Liver (tissue), 3 donors: ENCODE measurements at regions not wholly inside any gene's neighbourhood (a gene's known extent, or its start where the extent isn't known, plus 50 kb on each side); places are given as distances from the start of the nearest gene placed in this dataset.

Source experiments
- EGR1 ChIP-seq, 2 donors: IDR thresholded peaks; 2 replicates each; pipeline ENCODE4 v1.6.1; 2016 to 2018; ENCODE audit warnings: antibody characterized with exemption in 2 of 2, low read depth in 2 of 2
- JUND ChIP-seq, 2 donors: IDR thresholded peaks; 2 replicates each; pipeline ENCODE4 v1.6.1; 2016; ENCODE audit warnings: antibody characterized with exemption in 2 of 2
- RAD21 ChIP-seq, 2 donors: IDR thresholded peaks; 2 replicates each; pipeline ENCODE4 v1.6.1; 2016; ENCODE audit warnings: antibody characterized with exemption in 2 of 2, mild to moderate bottlenecking in 2 of 2
- TAF1 ChIP-seq: conservative IDR thresholded peaks from 2 replicates; pipeline ENCODE4 v1.6.1; 2016; ENCODE audit warnings: antibody characterized with exemption, mild to moderate bottlenecking
- TF ChIP-seq, protein P1 (sequence below): fragments of 150-350 bp; IDR thresholded peaks from 2 replicates; pipeline ENCODE4 v1.5.1; 2017; ENCODE audit warnings: improper control_type of control experiment, low read depth, low read length; ENCODE audit not compliant: missing input control
- TF ChIP-seq, protein P2 (sequence below): IDR thresholded peaks from 2 replicates; pipeline ENCODE4 v1.6.1; 2016; ENCODE audit warnings: antibody characterized with exemption, mild to moderate bottlenecking
- donor health status: healthy.
- donor health status: healthy.

DNA sequence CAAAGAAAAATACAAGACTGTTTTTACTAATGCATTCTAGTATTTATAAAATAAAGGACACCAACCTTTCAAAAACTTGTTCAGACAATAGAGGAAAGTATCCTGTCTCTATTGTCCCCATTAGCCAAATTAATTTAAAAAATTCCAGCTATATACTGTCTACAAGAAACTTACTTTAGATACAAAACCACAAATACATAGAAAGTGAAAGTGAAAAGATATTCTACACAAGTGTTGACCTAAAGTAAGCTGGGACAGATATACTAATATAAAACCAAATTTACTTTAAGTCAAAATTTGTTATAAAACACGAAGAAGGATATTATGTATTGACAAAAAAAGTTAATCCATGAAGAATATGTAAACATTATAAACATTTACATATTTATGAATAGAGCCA is 893.3 kb upstream of the TMEFF2 start:
- TF ChIP-seq, protein P1, sequence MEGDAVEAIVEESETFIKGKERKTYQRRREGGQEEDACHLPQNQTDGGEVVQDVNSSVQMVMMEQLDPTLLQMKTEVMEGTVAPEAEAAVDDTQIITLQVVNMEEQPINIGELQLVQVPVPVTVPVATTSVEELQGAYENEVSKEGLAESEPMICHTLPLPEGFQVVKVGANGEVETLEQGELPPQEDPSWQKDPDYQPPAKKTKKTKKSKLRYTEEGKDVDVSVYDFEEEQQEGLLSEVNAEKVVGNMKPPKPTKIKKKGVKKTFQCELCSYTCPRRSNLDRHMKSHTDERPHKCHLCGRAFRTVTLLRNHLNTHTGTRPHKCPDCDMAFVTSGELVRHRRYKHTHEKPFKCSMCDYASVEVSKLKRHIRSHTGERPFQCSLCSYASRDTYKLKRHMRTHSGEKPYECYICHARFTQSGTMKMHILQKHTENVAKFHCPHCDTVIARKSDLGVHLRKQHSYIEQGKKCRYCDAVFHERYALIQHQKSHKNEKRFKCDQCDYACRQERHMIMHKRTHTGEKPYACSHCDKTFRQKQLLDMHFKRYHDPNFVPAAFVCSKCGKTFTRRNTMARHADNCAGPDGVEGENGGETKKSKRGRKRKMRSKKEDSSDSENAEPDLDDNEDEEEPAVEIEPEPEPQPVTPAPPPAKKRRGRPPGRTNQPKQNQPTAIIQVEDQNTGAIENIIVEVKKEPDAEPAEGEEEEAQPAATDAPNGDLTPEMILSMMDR: no peak
- TF ChIP-seq TAF1 (no peak), RAD21 (IDR thresholded peaks at IDR 0.05) (no peak), EGR1 (IDR thresholded peaks at IDR 0.05; ENCODE audit: low read depth in 2 of 2) (no peak), JUND (IDR thresholded peaks at IDR 0.05) (no peak)
- TF ChIP-seq, protein P2, sequence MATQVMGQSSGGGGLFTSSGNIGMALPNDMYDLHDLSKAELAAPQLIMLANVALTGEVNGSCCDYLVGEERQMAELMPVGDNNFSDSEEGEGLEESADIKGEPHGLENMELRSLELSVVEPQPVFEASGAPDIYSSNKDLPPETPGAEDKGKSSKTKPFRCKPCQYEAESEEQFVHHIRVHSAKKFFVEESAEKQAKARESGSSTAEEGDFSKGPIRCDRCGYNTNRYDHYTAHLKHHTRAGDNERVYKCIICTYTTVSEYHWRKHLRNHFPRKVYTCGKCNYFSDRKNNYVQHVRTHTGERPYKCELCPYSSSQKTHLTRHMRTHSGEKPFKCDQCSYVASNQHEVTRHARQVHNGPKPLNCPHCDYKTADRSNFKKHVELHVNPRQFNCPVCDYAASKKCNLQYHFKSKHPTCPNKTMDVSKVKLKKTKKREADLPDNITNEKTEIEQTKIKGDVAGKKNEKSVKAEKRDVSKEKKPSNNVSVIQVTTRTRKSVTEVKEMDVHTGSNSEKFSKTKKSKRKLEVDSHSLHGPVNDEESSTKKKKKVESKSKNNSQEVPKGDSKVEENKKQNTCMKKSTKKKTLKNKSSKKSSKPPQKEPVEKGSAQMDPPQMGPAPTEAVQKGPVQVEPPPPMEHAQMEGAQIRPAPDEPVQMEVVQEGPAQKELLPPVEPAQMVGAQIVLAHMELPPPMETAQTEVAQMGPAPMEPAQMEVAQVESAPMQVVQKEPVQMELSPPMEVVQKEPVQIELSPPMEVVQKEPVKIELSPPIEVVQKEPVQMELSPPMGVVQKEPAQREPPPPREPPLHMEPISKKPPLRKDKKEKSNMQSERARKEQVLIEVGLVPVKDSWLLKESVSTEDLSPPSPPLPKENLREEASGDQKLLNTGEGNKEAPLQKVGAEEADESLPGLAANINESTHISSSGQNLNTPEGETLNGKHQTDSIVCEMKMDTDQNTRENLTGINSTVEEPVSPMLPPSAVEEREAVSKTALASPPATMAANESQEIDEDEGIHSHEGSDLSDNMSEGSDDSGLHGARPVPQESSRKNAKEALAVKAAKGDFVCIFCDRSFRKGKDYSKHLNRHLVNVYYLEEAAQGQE: no peak
